RKO (cell line): ENCODE measurements at regions not wholly inside any gene's neighbourhood (a gene's known extent, or its start where the extent isn't known, plus 50 kb on each side); places are given as distances from the start of the nearest gene placed in this dataset.
"Not testable (repeated sequence)": the region's sequence is repeated elsewhere in the genome, so short reads cannot be mapped to it uniquely, and the experiment has no call there.

Experiments used
- DNase-seq: peaks from one replicate; pipeline ENCODE4 v3.0.0-alpha.2; 2016; ENCODE audit warnings: low spot score

DNA sequence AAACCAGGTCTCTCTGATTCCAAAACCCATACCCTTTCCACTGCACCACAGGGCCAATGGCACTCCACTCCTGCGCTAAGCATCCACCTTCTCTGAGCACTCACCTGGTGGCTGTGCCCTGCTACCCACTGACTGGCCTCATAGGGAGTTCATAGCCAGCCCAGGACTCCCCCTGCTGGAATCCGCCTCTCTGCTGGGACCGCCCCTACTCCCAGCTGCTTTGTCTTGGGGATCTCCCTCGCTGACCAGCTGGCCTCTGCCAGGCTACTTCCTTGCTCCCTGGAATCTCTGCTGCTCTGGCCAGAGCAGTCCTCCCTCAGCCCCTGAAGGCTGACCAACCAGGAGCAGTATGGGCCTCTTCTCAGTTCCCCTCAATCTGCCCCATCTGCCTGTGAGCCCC is 129.7 kb downstream of the FAXC start:
- no peak for DNase-seq

DNA sequence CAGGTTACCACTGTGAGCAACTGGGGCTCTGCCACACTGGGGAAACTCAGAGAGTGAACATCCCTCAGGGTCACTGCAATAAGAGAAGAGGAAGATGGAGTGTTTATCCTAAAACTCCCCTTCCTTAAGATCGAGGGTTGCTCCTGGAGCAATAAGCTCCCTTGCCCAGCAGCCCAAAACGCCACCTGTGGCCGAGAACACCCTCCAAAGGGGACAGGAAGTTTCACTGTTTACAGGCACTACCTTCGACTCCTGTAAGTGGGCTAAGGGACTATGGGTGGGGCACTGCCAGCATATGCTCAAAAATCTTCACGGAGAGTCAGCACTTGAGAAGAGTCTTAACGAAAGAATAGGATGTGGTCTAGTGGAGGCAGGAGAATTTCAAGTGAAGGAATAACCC is 132.5 kb downstream of the FAXC start:
- no peak for DNase-seq

DNA sequence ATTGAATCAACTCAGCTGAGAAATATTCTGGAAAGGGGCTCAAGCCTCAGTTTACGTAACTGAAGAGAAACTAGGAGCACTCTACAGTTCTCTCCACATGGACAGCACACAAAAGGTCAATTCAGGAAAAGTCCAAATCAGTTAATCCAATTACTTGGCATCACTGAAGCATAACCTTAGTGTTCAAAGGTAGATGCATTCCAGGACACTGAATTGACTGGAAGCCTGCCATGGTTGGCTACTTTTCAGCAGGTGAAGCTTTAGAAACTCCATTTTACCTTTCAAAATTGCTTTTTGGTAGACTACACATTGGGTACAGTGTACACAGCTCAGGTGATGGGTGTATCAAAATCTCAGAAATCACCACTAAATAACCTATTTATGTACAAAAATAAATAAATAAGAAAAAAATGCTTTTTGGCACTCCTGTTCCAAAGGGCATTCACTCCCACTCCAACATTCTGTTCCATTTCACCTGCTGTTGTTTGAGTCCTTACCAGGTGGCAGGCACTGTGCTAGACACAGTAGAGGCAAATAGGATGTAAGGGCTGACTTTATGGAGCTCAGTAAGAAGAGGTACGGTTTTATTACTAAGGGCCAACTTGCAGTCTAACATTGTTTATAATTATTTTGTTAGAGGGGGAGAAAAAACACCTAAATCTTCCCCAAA is 153.4 kb downstream of the FAXC start:
- DNase-seq: no peak

DNA sequence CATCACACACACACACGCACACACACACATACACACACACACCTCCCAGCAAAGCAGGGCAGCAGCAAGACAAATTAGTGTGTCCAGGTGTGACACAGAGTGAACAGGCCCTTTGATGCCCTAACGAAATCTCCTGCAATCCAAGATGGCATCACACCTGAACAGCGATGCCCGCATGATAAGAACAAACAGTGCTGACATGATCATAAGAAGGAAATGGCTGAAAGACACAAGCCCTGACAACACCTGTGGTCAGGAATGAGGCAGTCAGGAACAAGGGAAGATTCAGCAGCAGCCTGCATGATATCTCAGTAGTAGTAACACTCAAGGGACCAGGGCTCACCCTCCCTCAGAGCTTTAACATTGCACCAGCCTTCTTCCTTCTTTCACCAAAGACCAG is 156.9 kb downstream of the FAXC start:
- no peak for DNase-seq

DNA sequence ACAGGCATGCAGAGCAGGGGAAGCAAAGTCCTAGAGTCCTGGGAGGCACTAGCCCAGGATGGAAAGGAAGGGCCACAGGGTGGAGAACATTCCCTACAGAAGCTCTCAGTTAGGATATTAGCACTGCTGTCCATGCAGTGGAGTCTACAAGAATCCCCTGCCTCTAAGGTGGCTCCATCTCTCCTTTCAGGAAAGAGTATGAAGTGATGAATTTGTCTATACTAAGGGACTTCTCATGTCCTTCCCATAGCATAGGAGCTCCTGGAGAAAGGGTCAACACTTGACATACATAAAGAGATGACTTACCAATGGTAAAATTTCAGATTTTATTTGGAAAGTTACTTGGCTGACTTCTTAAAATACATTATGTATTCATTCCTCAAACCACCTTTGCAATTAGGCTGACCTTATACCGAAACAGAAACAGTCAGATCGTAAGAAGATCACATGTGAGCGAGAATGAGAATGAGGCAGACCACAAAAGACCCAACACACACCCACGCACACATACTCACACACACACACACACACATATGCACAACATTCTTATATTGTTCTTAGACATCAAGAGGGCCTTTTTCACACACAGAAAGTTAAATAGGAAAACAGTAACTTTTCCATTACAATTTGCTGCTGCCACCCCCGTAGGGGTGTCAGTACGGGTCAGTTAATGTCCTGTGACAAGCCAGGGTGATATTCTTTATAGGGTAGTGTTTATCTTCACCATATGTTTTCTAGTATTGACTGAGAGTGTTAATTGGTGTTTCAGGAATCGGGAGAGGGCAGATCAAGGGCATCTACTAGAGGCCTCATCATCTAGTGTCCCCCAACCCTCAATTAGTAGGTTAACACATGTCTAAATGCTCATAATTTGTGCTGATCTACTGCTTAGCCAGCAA is 159.4 kb downstream of the FAXC start:
- no peak for DNase-seq

DNA sequence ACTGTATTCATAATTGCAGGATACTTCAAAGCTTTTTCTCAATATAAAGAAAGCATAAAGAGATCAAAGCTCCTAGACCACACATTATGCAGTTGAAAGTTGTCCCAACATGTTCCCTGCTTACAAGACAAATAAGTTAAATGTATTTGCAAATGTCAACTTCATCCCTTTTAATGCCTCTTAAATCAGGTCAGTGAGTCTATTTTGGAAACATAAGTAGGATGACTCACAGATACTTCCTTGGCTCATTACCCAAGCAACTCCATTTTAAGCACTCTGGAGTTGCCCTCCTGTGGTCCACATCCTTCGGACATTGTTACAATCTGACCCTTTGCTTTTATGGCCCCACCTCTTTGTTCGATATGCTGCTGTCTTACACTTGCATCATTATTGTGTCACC is 162.0 kb downstream of the FAXC start:
- DNase-seq: no peak

DNA sequence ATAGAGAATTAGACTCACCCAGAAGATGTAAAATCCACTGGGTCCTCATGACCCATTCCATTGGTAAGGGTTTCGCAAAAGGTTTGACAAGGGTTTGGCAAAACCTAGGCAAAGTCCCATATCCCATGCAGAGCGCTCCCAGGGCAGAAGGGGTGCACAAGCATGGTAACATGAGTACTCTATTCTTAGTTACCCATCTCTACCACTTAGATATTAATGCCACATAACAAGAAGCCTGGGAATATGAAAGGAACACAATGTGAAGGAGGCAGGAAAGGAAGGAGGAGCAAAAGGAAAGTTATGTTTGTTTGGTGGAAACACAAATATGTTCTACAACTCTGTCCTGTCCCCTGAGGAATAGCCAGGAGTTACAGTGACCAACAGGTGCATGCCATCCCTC is 163.1 kb downstream of the FAXC start:
- DNase-seq: no peak

DNA sequence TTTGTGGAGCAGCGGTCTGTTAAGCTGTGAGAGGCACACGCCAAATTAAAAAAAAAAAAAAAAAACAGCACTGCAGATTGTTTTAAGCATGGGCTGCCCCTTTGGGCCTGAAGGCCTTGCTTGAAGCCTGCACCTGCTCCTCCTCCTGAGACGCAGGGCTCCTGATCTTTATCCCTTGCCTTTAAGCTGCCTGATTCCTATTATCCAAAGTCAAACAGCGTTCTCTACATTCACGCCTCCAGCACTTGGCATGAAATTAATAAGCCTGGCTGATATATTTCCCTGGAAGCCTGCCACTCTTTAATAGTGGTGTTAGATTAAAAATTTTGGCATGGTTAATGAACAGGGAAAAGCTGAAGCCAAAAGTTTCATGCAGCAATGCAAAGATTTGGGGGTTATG is 163.9 kb downstream of the FAXC start:
- no peak for DNase-seq

DNA sequence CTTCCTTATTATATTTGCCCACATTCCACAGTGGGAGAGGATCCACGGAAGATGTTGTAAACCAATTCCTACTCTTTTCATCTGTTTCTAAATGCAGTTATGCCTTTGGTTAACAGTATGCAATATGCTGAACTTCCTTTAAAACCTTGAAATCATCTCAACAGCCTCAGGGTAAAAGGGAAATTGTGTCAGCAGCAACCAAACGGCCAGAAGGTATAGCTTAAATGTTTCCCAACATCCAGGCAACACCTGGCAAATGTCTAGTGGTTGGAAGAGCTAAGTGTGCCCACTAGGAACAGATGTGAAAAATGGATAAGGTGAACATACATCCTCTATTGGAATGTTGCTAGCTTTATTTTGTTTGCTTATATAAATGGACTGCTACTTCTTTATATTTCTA is 164.8 kb downstream of the FAXC start:
- no peak for DNase-seq

DNA sequence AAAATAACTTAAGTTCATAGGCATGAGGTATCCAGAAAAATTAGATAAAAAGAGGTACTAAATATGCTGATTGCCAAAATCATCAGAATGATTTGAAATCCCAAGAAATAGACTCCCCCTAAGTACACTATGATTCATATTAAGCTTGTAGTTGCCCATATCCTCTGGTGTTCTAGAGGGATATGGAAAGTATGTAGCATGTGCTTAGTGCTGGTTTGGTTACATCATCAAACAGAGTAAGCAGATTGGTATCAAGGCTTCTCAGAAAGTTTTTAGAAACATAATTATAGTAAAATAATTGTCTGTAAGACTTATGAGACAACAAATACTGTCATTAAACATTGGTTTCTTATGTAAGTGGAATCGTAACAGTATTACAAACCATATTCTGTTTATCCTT is 166.4 kb downstream of the FAXC start:
- DNase-seq: no peak

DNA sequence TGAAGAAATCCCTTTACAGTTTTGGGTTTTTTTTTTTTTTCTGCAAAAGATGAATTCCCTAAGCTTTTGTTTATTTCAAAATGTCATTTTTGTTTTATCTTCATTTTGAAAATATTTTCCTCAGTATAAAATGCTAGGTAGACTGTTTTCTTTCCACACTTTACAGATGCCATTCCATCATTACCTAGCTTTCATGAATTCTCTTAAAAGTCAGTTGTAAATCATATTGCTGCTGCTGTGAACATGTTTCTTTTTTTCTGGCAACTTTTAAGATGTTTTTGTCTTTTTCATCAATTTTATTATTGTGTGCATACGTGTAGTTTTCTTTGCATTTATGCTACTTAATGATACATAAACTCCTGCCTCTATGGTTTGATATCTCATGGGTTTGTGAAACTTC is 168.3 kb downstream of the FAXC start:
- no peak for DNase-seq

DNA sequence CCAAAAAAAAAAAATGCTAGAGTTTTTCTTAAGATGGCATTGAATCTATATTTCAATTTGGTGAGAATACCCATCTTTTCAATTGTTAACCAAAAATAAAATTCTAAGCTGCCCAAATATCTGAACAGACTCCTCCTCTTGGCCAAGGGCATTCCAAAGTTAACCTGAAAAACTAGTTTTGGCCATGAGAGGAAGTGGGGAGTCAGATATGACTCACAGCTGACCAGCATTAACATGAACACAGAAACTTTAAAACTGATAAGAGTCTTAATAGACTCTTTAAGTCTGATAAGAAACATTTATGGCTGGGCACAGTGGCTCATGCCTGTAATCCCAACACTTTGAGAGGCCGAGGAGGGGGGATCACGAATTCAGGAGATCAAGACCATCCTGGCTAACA is 171.3 kb downstream of the FAXC start:
- DNase-seq: peak; percentile 8

DNA sequence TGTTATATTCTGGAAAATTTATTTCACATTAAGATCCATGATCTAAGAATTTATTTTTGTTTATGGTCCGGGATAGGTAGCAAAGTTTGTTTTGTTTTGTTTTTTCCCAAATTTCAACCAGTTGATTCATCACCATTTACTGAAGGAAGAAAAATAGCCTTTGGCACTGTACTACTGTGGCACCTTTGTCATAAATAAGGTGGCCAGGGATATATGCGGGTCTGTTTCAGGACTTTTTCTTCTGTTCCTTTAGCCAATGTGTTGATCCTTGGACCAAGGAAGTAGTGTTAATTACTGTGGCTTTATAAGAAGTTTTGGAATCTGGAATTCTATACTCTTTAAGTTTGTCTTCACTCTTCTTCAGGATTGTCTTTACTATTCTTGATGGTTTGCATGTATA is 171.7 kb downstream of the FAXC start:
- no peak for DNase-seq

DNA sequence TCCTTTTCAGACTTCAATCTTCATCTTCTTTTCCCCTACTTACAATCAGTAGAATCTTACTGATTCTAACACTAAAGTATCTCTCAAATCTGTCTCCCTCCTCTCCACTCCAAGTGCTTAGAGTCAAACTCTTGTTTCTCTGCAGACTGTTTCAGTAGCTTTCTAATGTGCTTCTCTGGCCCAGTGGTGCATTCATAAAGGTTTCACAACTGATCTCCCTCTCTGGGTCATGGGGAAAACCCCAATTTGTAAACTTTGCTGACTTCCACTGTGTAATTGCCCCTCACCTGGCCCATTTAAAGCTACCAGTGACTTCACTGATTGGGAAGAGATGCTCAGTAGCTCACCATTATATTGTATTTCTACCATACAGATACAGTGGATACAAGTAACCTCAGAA is 183.6 kb downstream of the FAXC start:
- no peak for DNase-seq

DNA sequence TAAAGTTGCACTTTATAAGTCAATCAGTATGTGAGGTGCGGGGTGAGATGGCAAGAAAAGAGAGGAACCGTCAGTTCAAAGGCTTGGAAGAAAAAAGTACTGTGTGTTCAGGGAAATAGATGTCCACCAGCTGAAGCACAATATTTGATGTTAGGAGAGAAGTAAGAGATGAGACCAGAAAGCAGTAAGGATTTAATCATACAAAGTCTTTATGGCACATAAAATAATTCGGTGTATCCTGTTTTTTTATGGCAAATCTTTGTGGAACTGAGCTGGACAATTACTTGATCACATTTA is 197.2 kb downstream of the FAXC start:
- no peak for DNase-seq

DNA sequence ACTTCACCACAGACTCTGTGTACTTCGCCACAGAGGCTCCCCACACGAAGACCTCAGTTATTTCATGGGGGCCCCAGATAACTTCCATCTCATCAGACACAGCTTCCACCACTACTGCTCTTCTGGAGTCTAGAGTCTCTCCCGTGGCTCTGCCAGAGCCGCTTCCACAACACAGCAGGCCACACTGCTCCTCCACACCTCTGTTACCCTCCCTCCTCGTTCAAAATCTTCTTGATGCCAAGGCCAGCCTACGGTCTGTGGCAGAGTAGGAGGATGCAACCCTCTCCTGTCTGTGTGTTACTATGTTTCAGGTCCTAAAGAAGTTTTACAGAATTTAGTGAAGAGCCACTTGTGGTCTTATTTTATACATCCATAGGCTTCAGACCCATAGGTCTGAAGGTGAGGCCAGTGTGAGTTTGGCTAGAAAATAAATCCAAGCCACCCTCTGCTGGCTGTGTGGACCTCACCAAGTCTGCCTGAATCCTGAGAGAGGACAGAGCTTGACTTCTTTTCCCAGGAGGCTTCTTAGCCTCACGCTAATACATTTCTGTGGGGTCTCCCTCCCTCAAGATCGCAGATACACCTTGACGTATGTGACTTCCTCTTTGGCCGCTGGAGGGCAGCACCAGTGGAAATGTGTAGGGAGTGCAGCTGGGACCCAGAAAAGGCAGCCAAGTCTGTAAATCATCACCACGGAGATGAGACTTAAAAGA is 197.7 kb downstream of the FAXC start:
- peak; percentile 53 for DNase-seq

DNA sequence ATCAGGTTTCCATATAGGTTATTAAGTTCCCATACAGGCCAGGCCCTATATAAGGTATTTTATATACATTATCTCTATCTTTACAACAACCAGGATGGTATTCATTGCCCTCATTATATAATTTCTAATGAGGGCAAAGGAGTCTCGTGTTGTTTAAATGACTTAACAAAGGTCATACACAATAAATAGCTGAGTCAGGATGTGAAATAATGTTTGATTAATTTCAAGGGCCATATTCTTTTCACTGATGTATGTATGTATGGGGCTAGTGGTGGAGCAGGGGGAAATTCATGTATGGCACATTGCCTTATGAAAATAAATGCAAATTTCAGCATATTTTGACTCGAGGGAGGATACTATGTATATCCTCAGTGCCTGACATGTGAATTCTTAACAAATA is 200.7 kb downstream of the FAXC start:
- no peak for DNase-seq

DNA sequence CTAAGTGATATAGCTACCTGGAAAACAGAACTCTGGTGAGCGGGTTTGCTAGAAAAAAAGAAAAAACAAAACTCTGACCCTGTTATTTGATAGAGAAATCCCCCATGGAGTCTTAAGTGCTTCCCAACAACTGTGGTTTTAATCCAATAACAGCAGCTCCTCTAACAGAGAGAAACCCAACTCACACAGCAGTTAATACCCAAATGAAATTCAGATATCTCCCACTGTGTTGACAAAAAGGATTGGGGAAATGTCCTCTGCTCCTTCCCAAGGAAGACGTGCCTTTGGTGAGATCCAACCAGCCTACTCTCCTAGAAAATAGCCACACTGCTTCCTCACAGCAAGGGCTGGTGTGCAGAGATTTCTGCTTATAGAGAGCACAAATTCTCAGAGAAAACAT is 200.4 kb upstream of the FBXL4 start:
- DNase-seq: no peak

DNA sequence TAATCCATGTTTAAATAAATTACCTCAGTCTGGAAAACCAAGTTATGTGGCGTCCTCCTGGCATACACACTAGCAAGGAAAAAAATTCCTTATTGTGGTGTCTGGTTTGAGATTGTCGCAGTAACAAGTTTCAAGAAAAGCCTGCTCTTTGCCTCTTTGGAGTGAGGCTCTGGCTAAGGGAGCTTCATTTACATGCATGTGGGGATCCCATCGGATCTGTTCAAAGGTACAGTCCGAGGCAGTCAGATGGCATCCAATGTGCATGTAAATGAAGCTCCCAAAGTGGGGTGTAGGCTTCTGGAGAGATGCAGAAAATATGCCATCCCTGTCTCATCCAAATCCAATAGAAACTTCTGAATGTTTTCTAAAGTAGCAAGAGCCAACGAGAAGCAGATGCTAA is 199.5 kb upstream of the FBXL4 start:
- no peak for DNase-seq

DNA sequence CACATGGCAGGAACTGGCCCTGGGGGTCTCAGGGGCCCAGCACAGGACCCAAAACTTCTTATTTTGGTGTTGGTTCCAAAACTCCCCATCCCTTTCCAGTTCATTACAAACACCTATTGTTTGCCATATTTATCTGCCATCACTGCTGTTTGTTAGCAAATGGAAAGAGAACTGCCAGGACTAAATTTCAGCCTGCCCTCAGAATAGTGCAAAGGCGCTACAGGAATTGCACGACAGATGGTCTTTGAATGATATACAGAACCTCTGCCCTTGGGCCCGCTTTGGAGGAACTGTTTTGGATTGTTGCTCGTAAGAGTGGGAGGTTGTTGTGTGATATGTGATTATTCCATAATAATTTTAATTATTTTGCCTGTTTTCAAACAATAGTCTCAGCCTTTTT is 199.0 kb upstream of the FBXL4 start:
- no peak for DNase-seq

DNA sequence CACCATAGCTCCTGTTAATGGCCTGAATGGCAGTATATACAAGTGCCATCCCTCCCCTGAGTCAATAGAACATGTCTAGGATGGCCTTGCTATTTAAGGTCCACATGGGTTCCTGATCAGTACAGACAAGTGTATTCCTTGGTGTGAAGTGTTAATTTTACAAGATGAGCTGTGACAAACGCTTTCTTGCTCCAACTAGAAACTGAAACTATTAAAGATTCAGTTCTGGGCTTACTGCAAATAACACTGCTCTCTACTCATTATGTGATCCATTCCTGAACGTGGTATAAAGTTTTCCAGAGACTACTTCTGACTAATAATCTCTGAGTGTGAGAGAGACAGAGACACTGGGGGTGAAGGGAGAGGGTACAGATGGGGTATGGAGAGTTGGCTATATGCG is 198.0 kb upstream of the FBXL4 start:
- no peak for DNase-seq

DNA sequence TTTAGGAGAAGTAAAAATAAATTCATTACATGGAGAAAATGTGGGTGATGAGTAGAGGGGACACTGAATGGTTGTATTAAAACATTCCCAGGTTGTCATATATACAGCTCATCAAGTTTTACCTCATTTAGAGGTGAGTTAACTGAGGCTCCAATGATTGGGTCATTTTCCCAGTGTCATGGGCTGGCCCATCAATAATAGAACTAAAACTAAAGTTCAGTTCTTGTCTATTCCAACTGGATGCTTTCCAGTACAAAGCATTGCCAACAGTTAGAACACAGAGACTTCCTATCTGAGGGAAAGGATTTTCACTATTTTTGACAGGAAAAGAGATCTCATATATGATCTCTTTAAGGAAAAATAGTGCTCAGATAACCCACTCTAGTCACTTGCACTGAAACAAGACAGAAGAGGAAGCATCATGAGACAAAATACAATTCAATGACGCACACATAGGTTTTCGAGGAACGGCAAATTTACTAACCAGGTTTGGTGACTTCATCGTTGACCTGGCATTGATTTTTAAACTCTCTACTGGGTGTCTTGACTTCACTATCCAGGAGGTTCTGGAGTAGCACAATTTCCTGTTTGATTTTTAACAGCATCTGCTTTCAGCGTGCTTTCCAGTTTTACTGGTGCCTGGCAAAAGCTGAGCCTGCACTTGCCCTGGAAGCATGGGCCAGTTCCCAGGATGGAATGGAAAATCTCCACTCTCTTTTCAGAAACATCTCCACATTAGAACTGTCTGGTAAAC is 195.5 kb upstream of the FBXL4 start:
- no peak for DNase-seq

DNA sequence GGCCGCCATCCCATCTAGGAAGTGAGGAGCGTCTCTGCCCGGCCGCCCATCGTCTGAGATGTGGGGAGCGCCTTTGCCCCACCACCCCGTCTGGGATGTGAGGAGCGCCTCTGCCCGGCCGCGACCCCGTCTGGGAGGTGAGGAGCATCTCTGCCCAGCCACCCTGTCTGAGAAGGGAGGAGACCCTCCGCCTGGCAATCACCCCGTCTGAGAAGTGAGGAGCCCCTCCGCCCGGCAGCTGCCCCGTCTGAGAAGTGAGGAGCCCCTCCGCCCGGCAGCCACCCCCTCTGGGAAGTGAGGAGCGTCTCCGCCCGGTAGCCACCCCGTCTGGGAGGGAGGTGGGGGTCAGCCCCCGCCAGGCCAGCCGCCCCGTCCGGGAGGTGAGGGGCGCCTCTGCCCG is 194.2 kb upstream of the FBXL4 start:
- DNase-seq: not testable (repeated sequence)
